HG03097 (cell line): ENCODE measurements at regions not wholly inside any gene's neighbourhood (a gene's known extent, or its start where the extent isn't known, plus 50 kb on each side); places are given as distances from the start of the nearest gene placed in this dataset.
"Not testable (repeated sequence)": the region's sequence is repeated elsewhere in the genome, so short reads cannot be mapped to it uniquely, and the experiment has no call there.

ENCODE experiments used
- ATAC-seq: cut with Tn5 transposase; IDR thresholded peaks from one replicate; pipeline ENCODE4 v1.9.1; 2021; ENCODE audit not compliant: unreplicated experiment, low FRiP score

GRCh38 chr3:144566320-144566719 is 594.7 kb downstream of the DIPK2A start:
- ATAC-seq: no peak

DNA sequence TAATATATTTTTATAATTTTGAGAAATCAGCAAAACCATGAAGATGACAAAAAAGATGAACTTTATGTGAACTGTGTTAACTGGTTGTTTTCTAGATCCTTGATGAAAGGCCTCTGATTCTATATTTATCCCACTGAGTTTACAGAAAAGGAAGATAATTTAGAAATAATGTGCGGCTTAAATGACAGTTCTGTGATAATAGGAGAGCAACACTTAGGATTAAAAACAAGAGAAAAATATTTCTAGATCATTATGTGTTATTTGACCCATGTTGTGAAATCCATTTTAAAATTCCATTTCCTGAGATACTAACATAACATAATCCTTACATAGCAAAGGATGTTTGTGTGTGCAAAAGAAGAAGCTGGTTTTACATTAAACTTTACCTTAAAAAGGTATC is 598.0 kb downstream of the DIPK2A start:
- ATAC-seq: no peak

DNA sequence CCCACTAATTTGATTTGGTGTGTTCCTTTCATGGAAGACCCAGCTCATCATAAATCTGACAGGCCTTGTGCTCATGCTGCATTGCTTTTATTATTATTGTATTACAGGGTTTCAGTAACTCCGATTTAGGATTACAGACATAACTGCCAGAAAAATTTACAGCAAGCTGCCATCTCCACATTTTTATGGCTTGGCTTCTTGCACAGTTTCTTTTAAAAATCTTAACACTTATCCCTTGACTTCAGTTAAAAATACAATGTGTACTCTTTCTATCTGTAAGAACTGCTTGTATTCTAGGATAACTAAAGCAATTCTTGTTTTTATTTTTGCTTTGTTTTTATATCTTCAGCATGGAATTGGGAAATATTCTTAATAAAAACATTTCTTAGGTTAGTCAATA is 612.2 kb downstream of the DIPK2A start:
- ATAC-seq: no peak

- no peak for ATAC-seq
Observed at GRCh38 chr3:144585408-144585807, 613.8 kb downstream of the DIPK2A start.

DNA sequence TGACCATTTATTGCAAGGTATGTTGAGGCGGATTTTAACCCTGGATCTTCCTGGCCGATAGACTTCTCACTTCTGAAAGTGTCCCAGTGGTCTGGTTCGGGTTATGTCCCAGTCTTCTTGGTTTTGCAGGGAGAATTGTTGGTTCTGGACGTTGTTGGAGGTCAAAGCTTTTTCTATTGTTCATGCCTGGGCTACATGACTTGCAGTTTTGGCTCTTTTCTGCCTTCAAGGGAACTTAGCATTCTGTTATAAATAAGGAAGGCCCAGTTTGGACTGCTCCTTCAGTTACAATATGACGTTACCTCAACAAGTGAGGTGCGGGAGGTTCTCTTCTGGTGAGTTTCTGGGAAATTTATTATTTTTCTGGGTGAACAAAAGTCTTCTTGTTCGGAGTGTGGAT is 614.3 kb downstream of the DIPK2A start:
- ATAC-seq: no peak

DNA sequence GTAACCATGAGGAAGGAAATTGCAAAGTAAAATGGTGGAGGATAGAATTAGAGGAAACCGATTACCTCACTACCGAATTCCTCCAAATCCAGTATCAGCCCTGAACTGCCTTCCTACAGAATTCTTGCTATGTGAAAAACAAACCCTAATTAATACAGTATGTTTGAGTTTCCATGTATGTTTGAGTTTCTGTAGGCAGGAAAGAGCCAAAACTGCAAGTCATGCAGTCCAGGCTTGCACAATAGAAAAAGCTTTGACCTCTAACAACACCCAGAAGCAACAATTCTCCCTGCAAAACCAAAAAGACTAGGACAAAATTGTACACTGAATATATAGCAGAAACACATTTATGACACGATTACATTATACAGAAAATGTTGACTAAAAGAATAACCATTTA is 614.8 kb downstream of the DIPK2A start:
- ATAC-seq: no peak

DNA sequence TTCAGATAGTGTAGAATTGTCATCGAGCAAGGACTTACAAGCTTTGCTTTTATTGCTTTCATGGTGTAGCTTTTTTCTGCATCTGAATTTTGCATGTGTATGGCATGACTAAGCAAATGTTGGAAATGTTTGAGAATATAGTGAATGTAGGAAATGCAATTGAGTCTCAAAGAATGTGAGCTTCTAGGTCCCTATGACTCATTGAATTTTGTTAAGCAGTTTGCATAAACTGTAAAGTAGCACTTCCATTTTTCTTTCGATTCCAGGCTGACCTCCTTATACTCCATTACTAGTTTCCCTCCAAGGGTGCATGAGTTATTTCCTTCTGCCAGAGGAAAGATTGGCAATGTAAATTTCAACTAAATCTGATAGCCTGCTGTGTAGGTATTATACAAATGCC is 619.2 kb downstream of the DIPK2A start:
- no peak for ATAC-seq

GRCh38 chr3:144593881-144594280 is 622.3 kb downstream of the DIPK2A start:
- ATAC-seq: no peak

DNA sequence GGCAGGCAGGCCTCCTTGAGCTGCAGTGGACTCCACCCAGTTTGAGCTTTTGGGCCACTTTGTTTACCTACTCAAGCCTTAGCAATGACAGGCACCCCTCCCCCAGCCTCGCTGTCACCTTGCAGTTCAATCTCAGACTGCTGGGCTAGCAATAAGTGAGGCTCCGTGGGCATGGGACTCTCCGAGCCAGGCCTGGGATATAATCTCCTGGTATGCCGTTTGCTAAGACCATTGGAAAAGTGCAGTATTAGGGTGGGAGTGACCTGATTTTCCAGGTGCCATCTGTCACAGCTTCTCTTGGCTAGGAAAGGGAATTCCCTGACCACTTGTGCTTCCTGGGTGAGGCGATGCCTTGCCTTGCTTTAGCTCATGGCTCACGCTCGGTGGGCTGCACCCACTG is 648.6 kb downstream of the DIPK2A start:
- not testable (repeated sequence) for ATAC-seq

DNA sequence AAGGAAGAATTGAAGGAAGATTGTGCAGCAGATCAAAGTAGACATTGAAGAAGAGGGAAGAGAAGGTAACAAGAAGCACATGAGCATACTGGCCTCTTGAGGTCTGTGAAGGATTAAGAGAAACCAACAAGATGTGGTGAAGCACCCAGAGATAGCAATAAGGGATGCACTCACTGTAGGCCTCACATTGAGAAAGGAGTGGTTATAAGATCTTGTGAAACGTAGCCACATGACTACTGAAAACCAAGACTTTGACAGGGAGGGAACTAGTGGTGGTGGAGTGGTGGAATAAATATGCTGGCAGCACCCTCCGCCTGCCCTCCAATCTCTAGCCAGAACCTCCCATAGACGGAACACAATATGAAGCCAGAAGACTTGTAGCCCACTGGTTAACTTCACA is 651.2 kb downstream of the DIPK2A start:
- ATAC-seq: no peak

DNA sequence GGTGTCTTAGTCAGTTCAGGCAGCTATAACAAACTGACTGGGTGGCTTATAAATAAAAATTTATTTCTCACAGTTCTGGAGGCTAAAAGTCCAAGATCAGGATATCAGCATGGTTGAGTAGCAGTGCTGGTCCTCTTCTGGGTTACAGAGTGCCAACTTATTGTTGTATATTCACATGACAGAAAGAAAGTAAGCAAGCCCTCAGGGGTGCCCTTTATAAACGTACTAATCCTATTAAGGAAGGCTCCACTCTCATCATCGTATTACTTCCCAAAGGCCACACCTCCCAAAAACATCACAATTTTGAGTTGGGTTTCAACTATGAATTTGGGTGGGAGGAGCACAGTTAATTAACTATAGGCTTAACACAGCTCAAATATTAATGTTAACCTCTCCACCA is 653.0 kb downstream of the DIPK2A start:
- no peak for ATAC-seq

- no peak for ATAC-seq
Observed at GRCh38 chr3:144626835-144627234, 655.2 kb downstream of the DIPK2A start.

- no peak for ATAC-seq
Observed at GRCh38 chr3:144629381-144629780, 657.8 kb downstream of the DIPK2A start.

GRCh38 chr3:144636833-144637232 is 665.2 kb downstream of the DIPK2A start:
- ATAC-seq: no peak

GRCh38 chr3:144638009-144638408 is 666.4 kb downstream of the DIPK2A start:
- no peak for ATAC-seq

- ATAC-seq: no peak
Observed at GRCh38 chr3:144643771-144644198, 672.2 kb downstream of the DIPK2A start.

GRCh38 chr3:144645300-144645699 is 673.7 kb downstream of the DIPK2A start:
- no peak for ATAC-seq

GRCh38 chr3:144650380-144650779 is 678.8 kb downstream of the DIPK2A start:
- no peak for ATAC-seq

GRCh38 chr3:144652573-144652972 is 681.0 kb downstream of the DIPK2A start:
- no peak for ATAC-seq

GRCh38 chr3:144655423-144655822 is 683.8 kb downstream of the DIPK2A start:
- no peak for ATAC-seq

DNA sequence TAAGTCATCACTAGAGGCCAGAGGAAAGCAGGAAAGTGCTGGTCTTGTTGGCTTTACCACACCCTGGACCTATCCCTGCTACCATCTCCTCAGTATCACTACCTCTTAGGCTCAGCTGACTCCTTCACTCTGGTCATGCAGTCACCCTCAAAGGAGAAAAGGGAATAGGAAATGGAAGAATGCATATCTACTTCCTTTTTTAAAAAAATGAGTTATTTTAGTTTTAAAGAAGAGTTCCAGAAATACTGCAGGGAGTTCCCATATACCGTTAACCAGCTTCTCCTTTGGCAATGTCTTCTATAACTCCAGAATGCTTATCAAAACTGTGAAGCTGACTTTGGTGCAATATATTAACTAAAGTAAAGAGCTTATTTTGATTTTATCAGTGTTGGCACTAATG is 688.6 kb downstream of the DIPK2A start:
- no peak for ATAC-seq

DNA sequence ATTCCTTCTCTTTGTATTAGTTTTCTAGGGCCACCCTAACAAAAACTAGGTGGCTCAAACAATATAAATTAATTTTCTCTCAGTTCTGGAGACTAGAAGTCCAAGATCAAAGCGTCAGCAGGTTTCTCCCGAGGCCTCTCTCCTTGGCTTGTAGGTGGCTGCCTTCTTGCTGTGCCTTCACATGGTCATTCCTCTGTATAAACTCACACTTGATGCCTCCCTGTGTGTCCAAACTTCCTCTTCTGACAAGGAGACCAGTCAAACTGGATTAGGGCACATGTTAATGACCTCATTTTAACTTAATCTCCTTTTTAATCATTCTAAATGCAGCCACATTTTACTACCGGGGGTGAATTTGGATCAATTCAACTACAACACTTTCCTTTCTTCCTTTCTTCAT is 691.1 kb downstream of the DIPK2A start:
- no peak for ATAC-seq
